Small intestine (tissue), 7 donors: ENCODE measurements at regions not wholly inside any gene's neighbourhood (a gene's known extent, or its start where the extent isn't known, plus 50 kb on each side); places are given as distances from the start of the nearest gene placed in this dataset.

Experiments
- DNase-seq, 2 donors: peaks; one replicate each; pipeline versions ENCODE4 v3.0.0 to v3.0.0-alpha.2; 2013
- FAIRE-seq: peaks from 2 replicates; lab custom pipeline; 2012; peaks lifted over from hg19 to GRCh38; lab: Jason Lieb, UNC
- H3K27ac ChIP-seq, 3 donors: one replicate each; pipeline ENCODE4 v1.5.1; 2013; ENCODE audit warnings: low read length in 2 of 3, mild to moderate bottlenecking in 2 of 3, control low read depth in 1 of 3, inconsistent platforms in 1 of 3, low read depth in 1 of 3, moderate library complexity in 1 of 3
- H3K27me3 ChIP-seq, 3 donors: one replicate each; pipeline ENCODE4 v1.6.1; 2013; ENCODE audit warnings: low read length in 3 of 3, inconsistent platforms in 1 of 3; ENCODE audit not compliant: control insufficient read depth in 3 of 3, insufficient read depth in 3 of 3
- H3K36me3 ChIP-seq, 3 donors: one replicate each; pipeline ENCODE4 v1.6.1; 2013; ENCODE audit warnings: low read length in 3 of 3, inconsistent platforms in 1 of 3, low read depth in 1 of 3, mild to moderate bottlenecking in 1 of 3, moderate library complexity in 1 of 3; ENCODE audit not compliant: control insufficient read depth in 3 of 3, insufficient read depth in 2 of 3
- H3K4me1 ChIP-seq, 3 donors: one replicate each; pipeline ENCODE4 v1.6.1; 2013; ENCODE audit warnings: low read length in 2 of 3, inconsistent platforms in 1 of 3, low read depth in 1 of 3, mild to moderate bottlenecking in 1 of 3, moderate library complexity in 1 of 3; ENCODE audit not compliant: control insufficient read depth in 3 of 3, insufficient read depth in 2 of 3
- H3K4me3 ChIP-seq, 3 donors: one replicate each; pipeline ENCODE4 v1.5.1; 2013; ENCODE audit warnings: low read length in 3 of 3, control low read depth in 1 of 3, inconsistent platforms in 1 of 3, low read depth in 1 of 3, mild to moderate bottlenecking in 1 of 3, moderate library complexity in 1 of 3
- H3K9me3 ChIP-seq, 2 donors: one replicate each; pipeline ENCODE4 v1.6.1; 2013; ENCODE audit warnings: low read depth in 1 of 2, low read length in 1 of 2; ENCODE audit not compliant: control insufficient read depth in 2 of 2, insufficient read depth in 1 of 2
- WGBS, 3 donors: extraction: QIAGEN DNeasy Blood & Tissue Kit; methylation state at CpG; one replicate each; pipeline ENCODE4 v1.1.7; 2013; 5-methylcytosine and 5-hydroxymethylcytosine counted together
- donor health status: healthy with polysubstance abuse.
- donor health status: control.
- donor health status: control.
- donor health status: Bipolar disorder and iron deficiency.
- donor health status: healthy.

DNA sequence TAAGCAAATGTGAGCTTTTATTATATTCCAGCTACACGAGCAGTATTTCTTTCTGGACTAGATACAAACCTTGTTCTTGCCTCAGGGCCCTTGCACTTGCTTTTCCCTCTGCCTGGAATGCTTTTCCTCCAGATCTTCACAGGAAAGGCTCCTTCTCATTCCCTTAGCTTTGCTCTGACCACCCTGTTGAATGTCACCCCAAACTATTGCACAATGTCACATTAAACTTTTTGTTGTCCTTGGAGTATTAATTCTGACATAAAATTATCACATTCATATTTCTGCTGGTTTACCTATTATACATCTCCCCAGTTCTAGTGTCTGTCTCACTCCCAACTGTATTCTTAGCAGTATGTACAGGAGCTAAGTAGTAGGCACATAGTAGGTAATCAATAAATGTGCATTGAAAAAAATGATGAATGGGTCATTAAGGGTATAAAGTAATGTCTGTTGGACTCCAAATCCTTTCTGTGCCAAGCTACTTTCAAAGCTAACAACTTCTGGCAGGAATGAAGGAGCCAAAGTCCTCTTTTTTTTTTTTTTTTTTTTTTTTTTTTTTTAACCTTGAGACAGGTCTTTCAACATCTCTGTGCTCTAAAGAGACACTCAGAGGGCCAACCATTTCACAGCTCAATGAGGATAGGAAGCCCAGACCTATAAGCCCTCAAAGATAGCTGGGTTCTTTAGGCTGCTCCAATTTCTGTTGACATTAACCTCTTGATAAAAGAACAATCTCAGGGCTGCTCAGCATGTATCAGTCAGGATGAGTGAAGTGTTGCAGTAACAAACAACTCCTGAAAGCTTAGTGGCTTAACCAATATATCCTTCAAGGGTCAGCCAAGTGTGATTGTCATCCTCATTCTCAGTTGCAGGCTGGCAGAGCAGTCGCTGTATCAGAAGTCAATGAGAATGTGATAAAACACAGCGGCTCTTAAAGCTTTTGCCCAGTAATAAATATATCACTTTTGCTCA, 424.4 kb upstream of the TBX3 start:
- Histone ChIP-seq H3K27ac (no peak overlapping the region), H3K36me3 (no peaks in the 10 kb centered on the region), H3K4me1 (peaks cover 0 to 6% (median 3%) of the 10 kb centered on the region in 3 donors), H3K27me3 (no peaks in the 10 kb centered on the region), H3K9me3 (no peaks in the 10 kb centered on the region), H3K4me3 (no peak overlapping the region)
- no peak for FAIRE-seq
- peak; percentile 52 to 78 for DNase-seq
- 45 to 81% (median 63%) methylated on average over 3 of the region's 3 CpGs for WGBS, 3 donors

DNA sequence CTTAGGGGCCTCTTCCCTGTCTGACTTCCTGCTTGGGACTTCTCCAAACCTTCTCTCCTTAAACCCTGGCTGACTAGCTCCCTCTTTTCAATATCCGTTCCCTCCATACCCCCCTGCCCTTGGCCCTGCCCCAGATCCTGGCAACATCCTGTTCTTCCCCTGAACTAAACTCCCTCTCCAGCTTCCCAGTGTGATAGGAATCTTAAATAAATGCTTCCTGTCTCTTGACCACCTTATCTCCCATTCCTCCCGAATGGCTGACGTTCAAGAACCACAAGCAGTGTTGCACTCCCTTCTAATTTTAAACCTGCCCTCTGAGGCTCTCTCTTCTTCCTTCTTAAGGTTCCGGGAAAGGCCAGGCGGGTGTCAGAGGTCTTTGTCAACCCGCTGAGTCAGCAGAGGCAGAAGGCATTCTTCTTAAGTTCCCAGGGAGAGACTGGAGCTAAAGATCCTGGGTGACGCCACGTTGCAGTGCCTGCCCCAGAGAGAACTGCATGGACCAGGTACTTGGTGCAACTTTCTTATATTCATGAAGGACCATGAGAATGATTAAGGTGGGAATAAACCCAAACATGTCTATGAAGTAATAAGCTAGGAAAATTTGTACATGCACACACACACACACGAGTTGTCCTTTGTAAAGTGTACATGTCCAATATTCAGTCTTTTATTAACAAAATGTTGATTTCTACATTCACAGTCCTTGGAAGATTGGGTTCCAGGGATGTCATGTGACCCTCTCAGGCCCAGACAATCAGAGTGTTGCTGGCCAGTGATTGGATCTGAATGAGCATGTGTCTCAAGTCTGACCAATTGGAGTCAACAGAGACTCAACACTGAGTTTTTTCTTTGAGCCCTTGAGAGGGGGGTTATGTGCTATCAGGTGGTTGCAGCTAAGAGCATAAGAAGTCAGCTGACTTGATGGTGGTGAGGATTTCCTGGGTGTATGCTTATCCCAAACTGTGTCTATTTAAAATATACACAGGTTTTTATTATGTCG, 420.2 kb upstream of the TBX3 start:
- WGBS, 3 donors = 51 to 73% (median 64%) methylated on average over 10 of the region's 10 CpGs
- no peak for FAIRE-seq

DNA sequence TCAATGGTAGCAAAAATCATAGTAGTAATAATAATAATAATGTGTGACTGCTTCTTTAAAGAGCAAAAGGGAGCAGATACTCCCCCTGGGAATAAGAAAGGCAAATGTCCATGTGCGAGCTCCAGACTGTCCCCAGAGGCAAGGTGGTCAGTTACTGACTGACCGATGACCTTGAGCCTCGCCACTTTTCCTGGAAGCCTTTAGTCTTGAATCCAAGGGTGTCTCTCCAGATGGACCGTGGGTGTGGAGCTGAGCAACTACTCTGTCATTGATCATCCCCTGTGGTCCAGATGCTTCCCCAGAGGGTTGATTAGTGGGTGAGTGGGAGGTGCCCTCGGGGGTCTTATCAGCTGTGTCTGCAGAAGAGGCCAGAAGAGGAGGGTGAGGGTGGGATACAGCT, 418.5 kb upstream of the TBX3 start:
- DNase-seq (no peak), FAIRE-seq (no peak)
- no peak overlapping the region for H3K4me3 ChIP-seq
- no peak overlapping the region for H3K27ac ChIP-seq
- WGBS, 3 donors = 72 to 88% (median 87%) methylated on average over 5 of the region's 5 CpGs
- H3K27me3 ChIP-seq = no peaks in the 10 kb centered on the region
- no peaks in the 10 kb centered on the region for H3K36me3 ChIP-seq
- no peaks in the 10 kb centered on the region for H3K4me1 ChIP-seq
- H3K9me3 ChIP-seq = peaks cover 0 to 3% of the 10 kb centered on the region in 2 donors

More for the DNA sequence above, 420.2 kb upstream of the TBX3 start:
- no peaks in the 10 kb centered on the region for H3K9me3 ChIP-seq
- no peak overlapping the region for H3K4me3 ChIP-seq
- no peaks in the 10 kb centered on the region for H3K27me3 ChIP-seq
- H3K27ac ChIP-seq = no peak overlapping the region
- H3K4me1 ChIP-seq = peaks cover 0 to 3% (median 2%) of the 10 kb centered on the region in 3 donors
- no peaks in the 10 kb centered on the region for H3K36me3 ChIP-seq
- DNase-seq = no peak

DNA sequence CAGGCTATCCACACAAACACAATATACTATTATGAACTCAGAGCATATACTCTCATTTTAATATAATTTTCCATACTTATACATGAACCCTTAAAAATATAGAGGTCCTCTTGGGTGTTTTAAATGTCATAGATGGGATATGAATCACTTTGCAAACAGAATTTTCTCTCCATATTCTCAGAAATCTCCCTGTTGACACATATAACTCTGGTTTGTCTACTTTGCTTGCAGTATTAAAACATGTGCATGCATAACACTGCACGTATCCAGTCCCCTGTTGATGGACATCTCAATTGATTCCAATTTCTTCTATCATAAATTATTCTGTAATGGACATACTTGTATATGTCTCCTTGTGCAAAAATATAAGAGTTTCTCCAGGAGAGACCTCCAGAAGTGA, 417.5 kb upstream of the TBX3 start:
- no peaks in the 10 kb centered on the region for H3K27me3 ChIP-seq
- peaks cover 0 to 4% of the 10 kb centered on the region in 2 donors for H3K9me3 ChIP-seq
- H3K4me1 ChIP-seq = no peaks in the 10 kb centered on the region
- DNase-seq = no peak
- WGBS, 3 donors = 89 to 97% (median 93%) methylated on average over 1 of the region's 1 CpG
- H3K27ac ChIP-seq = no peak overlapping the region
- no peak for FAIRE-seq
- H3K4me3 ChIP-seq = no peak overlapping the region
- H3K36me3 ChIP-seq = no peaks in the 10 kb centered on the region

DNA sequence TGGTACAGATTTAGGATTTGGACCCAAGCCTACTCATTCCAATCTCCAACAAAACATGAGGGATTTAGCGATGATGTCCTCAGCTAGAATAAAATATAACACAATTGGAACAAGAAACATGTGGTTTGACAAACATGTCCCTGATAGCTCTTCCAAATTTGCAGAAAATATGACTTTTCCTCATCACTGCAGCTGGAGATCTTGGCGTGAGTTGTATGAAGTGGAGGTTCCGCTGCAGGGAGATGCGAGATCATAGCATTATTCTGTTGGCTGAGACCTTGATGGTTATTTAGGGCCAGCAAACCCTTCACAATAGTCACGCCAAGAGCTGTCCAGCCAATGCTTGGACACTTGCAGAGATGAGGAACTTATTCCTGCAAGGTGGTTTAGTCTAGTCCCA, 413.4 kb upstream of the TBX3 start:
- peaks cover 0 to 4% of the 10 kb centered on the region in 2 donors for H3K9me3 ChIP-seq
- H3K4me3 ChIP-seq = no peak overlapping the region
- WGBS, 3 donors = 82 to 94% (median 90%) methylated on average over 5 of the region's 5 CpGs
- no peak for FAIRE-seq
- no peak for DNase-seq
- H3K4me1 ChIP-seq = peaks cover 0 to 8% (median 5%) of the 10 kb centered on the region in 3 donors
- no peaks in the 10 kb centered on the region for H3K36me3 ChIP-seq
- no peak overlapping the region for H3K27ac ChIP-seq
- H3K27me3 ChIP-seq = no peaks in the 10 kb centered on the region

DNA sequence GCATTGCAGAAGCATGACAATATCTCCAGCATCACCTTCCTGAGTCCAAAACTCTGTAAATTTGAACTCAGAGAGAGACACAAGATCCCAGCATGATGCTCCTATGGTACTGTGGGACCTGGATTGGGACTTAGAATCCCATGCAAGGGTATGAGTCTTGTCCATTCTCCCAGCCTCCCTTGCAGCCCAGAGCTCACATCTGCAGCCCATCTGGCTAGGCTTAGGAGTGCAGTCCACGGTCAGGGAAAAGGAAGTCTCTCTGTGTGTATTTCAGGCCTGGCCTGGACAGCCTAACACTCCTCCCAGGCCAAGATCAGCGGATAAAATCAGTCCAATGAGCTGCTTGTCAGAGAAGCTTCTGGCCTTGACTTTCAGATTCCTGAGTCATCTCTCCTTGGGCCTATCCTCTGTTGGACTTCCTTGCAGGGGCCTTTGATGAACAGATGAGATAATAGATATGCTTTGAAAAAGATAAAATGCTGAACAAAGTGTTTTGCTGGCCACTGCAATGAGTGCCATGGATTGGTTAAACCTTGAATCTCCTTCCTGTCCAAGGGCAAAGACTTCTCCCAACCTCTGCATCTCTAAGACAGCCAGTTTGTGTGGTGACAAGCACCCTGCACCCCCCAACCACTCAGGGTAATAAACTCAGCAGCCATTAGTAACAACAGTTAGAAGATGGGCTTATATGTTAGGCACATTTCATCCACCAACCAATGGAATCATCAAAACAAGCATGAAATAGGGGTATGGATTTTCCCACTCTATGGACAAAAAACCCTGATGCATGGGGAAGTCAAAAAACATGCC, 412.8 kb upstream of the TBX3 start:
- H3K9me3 ChIP-seq = peaks cover 0 to 4% of the 10 kb centered on the region in 2 donors
- WGBS, 3 donors = 40 to 88% (median 72%) methylated on average over 2 of the region's 2 CpGs
- no peak for FAIRE-seq
- DNase-seq = no peak
- H3K27me3 ChIP-seq = no peaks in the 10 kb centered on the region
- H3K27ac ChIP-seq = no peak overlapping the region
- H3K36me3 ChIP-seq = no peaks in the 10 kb centered on the region
- no peak overlapping the region for H3K4me3 ChIP-seq
- H3K4me1 ChIP-seq = peaks cover 0 to 8% (median 5%) of the 10 kb centered on the region in 3 donors

DNA sequence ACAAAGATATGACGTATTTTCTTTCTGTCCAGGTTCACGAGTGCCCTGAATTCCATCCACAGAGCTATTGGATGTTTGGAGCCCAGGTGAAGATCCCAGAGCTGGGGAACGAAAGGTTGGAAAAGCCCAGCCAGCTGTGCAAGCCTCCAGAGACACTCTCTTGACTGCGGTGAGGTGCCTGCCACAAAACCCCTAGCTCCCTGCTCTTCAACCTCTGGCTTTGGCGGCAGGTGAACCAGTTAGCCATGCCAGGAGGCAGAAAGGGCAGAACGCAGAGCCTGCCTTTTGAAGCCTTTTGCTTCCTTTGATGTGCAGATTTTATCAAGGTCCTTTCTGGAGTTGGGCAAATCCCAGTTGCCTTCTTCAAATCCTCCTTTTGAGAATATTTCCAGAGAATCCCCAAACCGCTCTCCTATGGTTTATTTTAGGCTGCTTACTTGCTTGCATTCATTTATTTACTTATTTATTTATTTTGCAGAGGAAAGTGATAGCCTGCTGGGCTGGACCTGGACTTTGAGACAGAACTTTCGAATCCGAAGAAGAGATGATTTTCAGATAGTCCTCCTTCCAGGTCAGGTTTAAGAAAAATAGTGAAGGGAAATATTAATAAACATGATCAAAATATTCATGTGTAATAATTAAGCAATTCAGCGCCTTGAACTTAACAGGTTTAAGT, 411.2 kb upstream of the TBX3 start:
- FAIRE-seq = no peak
- H3K36me3 ChIP-seq = no peaks in the 10 kb centered on the region
- no peak overlapping the region for H3K27ac ChIP-seq
- H3K9me3 ChIP-seq = peaks cover 0 to 4% of the 10 kb centered on the region in 2 donors
- no peak for DNase-seq
- H3K27me3 ChIP-seq = no peaks in the 10 kb centered on the region
- H3K4me1 ChIP-seq = peaks cover 0 to 8% (median 5%) of the 10 kb centered on the region in 3 donors
- no peak overlapping the region for H3K4me3 ChIP-seq
- 22 to 67% (median 43%) methylated on average over 10 of the region's 10 CpGs for WGBS, 3 donors
